ENCODE measurements at regions not wholly inside any gene's neighbourhood (a gene's known extent, or its start where the extent isn't known, plus 50 kb on each side); places are given as distances from the start of the nearest gene placed in this dataset.
"Not testable (repeated sequence)": the region's sequence is repeated elsewhere in the genome, so short reads cannot be mapped to it uniquely, and the experiment has no call there.

- H3K4me3 ChIP-seq, H3K27ac ChIP-seq, H3K4me1 ChIP-seq, POLR2A ChIA-PET, H3K9me3 ChIP-seq, FAIRE-seq, CTCF ChIA-PET, H3K4me2 ChIP-seq: not testable (repeated sequence)
- DNase-seq (ENCODE audit: low read depth in 1 of 2, low spot score in 1 of 2), result peak in 1 of 2 experiments; percentile 90
- 14% methylated on average over 5 of the region's 5 CpGs for WGBS (ENCODE audit: missing lambda C conversion rate)
- TF ChIP-seq EP300 (IDR thresholded peaks at IDR 0.05) (peak in 1 of 2 experiments; percentile 22; a peak in 1 of 5 replicates), PBX3 (IDR thresholded peaks at IDR 0.05) (0 out of 2 replicates have a peak, but pooled peaks have one; percentile 70)
- peak; percentile 20 to 38; a peak in 3 of 6 replicates for ATAC-seq
These were observed 1519.3 kb upstream of the TPTE start for GRCh38 chr21:9001890-9002663.

- peaks cover 18% of the 10 kb centered on the region for H3K9me3 ChIP-seq
- TF ChIP-seq TFCP2L1 (CRISPR knock-in tag; IDR thresholded peaks at IDR 0.05) (peak; percentile 98), HOXB5 (CRISPR knock-in tag; IDR thresholded peaks at IDR 0.05) (peak; percentile 93), FOXS1 (CRISPR knock-in tag; IDR thresholded peaks at IDR 0.05) (peak; percentile 74; the same call in 1 of the 2 replicates), EHF (CRISPR knock-in tag; IDR thresholded peaks at IDR 0.05) (peak; percentile 96), PBX3 (IDR thresholded peaks at IDR 0.05) (0 out of 2 replicates have a peak, but pooled peaks have one; percentile 36), HOXB13 (CRISPR knock-in tag; IDR thresholded peaks at IDR 0.05; ENCODE audit: low read depth) (peak; percentile 81), ZSCAN20 (CRISPR knock-in tag; IDR thresholded peaks at IDR 0.05) (peak; percentile 90), RARB (CRISPR knock-in tag; IDR thresholded peaks at IDR 0.05) (peak; percentile 98), HOXA7 (CRISPR knock-in tag; IDR thresholded peaks at IDR 0.05) (peak; percentile 99), FOSB (CRISPR knock-in tag; IDR thresholded peaks at IDR 0.05) (peak; percentile 98), HEYL (CRISPR knock-in tag; IDR thresholded peaks at IDR 0.05) (peak; percentile 74; the same call in 1 of the 2 replicates), ZNF302 (CRISPR knock-in tag; IDR thresholded peaks at IDR 0.05) (peak; percentile 76), ATOH8 (CRISPR knock-in tag; IDR thresholded peaks at IDR 0.05; ENCODE audit: low read depth) (peak; percentile 97), TP53 (CRISPR knock-in tag; IDR thresholded peaks at IDR 0.05) (peak; percentile 94), HMGXB4 (CRISPR knock-in tag; IDR thresholded peaks at IDR 0.05; ENCODE audit: borderline replicate concordance) (peak; percentile 97)
- ATAC-seq (0 out of 6 replicates have a peak, but pooled peaks of 1 of the 2 experiments have one; percentile 0), FAIRE-seq (peak; percentile 13), DNase-seq (ENCODE audit: low read depth in 1 of 2, low spot score in 1 of 2) (peak in 1 of 2 experiments; percentile 83)
- H3K4me1 ChIP-seq, H3K27ac ChIP-seq, CTCF ChIA-PET, H3K4me3 ChIP-seq, POLR2A ChIA-PET, H3K4me2 ChIP-seq: not testable (repeated sequence)
- 5% methylated on average over 7 of the region's 7 CpGs for WGBS (ENCODE audit: missing lambda C conversion rate)
These were observed 1517.2 kb upstream of the TPTE start for GRCh38 chr21:9003909-9004814.

Data from A549 (cell line).